ENCODE measurements at regions not wholly inside any gene's neighbourhood (a gene's known extent, or its start where the extent isn't known, plus 50 kb on each side); places are given as distances from the start of the nearest gene placed in this dataset.

DNA sequence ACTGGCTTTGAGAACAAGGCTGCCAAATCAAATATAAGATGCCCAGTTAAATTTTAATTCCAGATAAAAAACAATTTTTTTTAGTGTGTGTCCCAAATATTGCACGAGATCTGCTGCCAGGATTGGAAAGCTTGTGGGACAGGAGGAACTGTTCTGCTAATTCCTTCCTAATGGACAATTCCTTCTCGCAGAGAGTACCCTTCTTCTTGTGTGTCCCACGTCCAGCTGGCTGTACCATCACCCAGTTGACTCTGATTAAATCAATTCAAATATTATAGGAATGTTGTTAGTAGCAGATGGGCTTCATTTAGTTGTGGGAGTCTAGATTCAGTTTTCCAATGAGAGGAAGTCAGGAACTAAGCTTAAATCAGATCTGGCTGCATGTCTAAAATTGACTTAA, 347.9 kb upstream of the ATP10A start:
- TF ChIP-seq EP300 (IDR thresholded peaks at IDR 0.05) = no peak
- TF ChIP-seq POLR2AphosphoS5 (IDR thresholded peaks at IDR 0.05) = no peak
